Psoas muscle (tissue), 7 donors: ENCODE measurements at regions not wholly inside any gene's neighbourhood (a gene's known extent, or its start where the extent isn't known, plus 50 kb on each side); places are given as distances from the start of the nearest gene placed in this dataset.
A peak's percentile ranks its signal among the peaks of the same experiment; 100 is the strongest.
"Not testable (repeated sequence)": the region's sequence is repeated elsewhere in the genome, so short reads cannot be mapped to it uniquely, and the experiment has no call there.

Experiments used
- ATAC-seq, 4 donors: fragments of 200-7000 bp; cut with Tn5 transposase; one replicate each; pipeline ENCODE4 v1.9.1; 2020; ENCODE audit warnings: moderate library complexity in 3 of 4, mild to moderate bottlenecking in 2 of 4
- DNase-seq, 2 donors: peaks; one replicate each; pipeline ENCODE4 v3.0.0-alpha.2; 2020
- H3K27ac ChIP-seq: fragments of 200-600 bp; one replicate; pipeline ENCODE4 v1.8.0; 2022
- H3K27me3 ChIP-seq, 3 donors: fragments of 200-600 bp in 1 of 3; one replicate each; pipeline versions ENCODE4 v1.6.1 to v1.8.0; 2013 to 2022; ENCODE audit warnings: low read length in 2 of 3, mild to moderate bottlenecking in 2 of 3, moderate library complexity in 1 of 3; ENCODE audit not compliant: insufficient read depth in 3 of 3
- H3K36me3 ChIP-seq, 2 donors: fragments of 200-600 bp in 1 of 2; one replicate each; pipeline versions ENCODE4 v1.6.1 to v1.8.0; 2013 to 2022; ENCODE audit warnings: low read depth in 1 of 2, mild to moderate bottlenecking in 1 of 2, moderate library complexity in 1 of 2; ENCODE audit not compliant: insufficient read depth in 1 of 2
- H3K4me1 ChIP-seq: fragments of 200-600 bp; one replicate; pipeline ENCODE4 v1.8.0; 2022
- H3K4me3 ChIP-seq: fragments of 200-600 bp; one replicate; pipeline ENCODE4 v1.8.0; 2022; ENCODE audit warnings: mild to moderate bottlenecking
- H3K9me3 ChIP-seq: fragments of 200-600 bp; one replicate; pipeline ENCODE4 v1.8.0; 2022
- CTCF ChIP-seq: fragments of 200-600 bp; IDR thresholded peaks from one replicate; pipeline ENCODE4 v1.8.0; 2022; ENCODE audit warnings: antibody characterized with exemption
- WGBS, 3 donors: extraction: QIAGEN DNeasy Blood & Tissue Kit; methylation state at CpG; one replicate each; pipeline versions ENCODE4 v1.1.6 to v1.1.7; 2013; 5-methylcytosine and 5-hydroxymethylcytosine counted together
- intact Hi-C, 2 donors: fragments of 100-400 bp; cut with DNase I; formaldehyde crosslinking; loops; one replicate each; pipeline versions ENCODE4 v1.11.0 to v1.14.2; 2022
- donor health status: healthy with polysubstance abuse.
- donor health status: DM: no; HTN: no; CAD: no; lungs with moderate emphysema.
- donor health status: Bipolar disorder and iron deficiency.
- donor health status: healthy.
- donor health status: DM: yes; HTN: yes; CAD: no.
- donor health status: DM: no; HTN: no; CAD: no.
- donor health status: DM: yes; HTN: yes; CAD: no.

- no peaks in the 10 kb centered on the region for H3K4me1 ChIP-seq
- H3K27me3 ChIP-seq, result no peaks in the 10 kb centered on the region
- H3K27ac ChIP-seq, result no peak overlapping the region
- WGBS, 3 donors, result 47 to 56% (median 52%) methylated on average over 11 of the region's 11 CpGs
- H3K9me3 ChIP-seq, result no peaks in the 10 kb centered on the region
- intact Hi-C loops, result no loop called here
- TF ChIP-seq CTCF, result no peak
- ATAC-seq (no peak), DNase-seq (no peak)
- no peak overlapping the region for H3K4me3 ChIP-seq
- H3K36me3 ChIP-seq, result no peaks in the 10 kb centered on the region
These were observed 75.0 kb upstream of the JCAD start for GRCh38 chr10:30134171-30134945.

- no peaks in the 10 kb centered on the region for H3K4me1 ChIP-seq
- no peaks in the 10 kb centered on the region for H3K27me3 ChIP-seq
- TF ChIP-seq CTCF, result no peak
- H3K9me3 ChIP-seq, result no peaks in the 10 kb centered on the region
- no peaks in the 10 kb centered on the region for H3K36me3 ChIP-seq
- intact Hi-C loops, result no loop called here
- no peak overlapping the region for H3K27ac ChIP-seq
- DNase-seq (no peak), ATAC-seq (no peak)
- H3K4me3 ChIP-seq, result no peak overlapping the region
- 89 to 93% (median 92%) methylated on average over 1 of the region's 1 CpG for WGBS, 3 donors
These were observed 73.8 kb upstream of the JCAD start for GRCh38 chr10:30133198-30133597.

- ATAC-seq, result not testable (repeated sequence)
- 95 to 97% (median 96%) methylated on average over 13 of the region's 13 CpGs for WGBS, 3 donors
These were observed 72.0 kb upstream of the JCAD start for GRCh38 chr10:30131369-30131768.

GRCh38 chr10:30129326-30129725 lies 69.9 kb upstream of the JCAD start:
- 92 to 96% (median 93%) methylated on average over 7 to 8 of the region's 8 CpGs for WGBS, 3 donors
- H3K27ac ChIP-seq, H3K27me3 ChIP-seq, H3K4me3 ChIP-seq, H3K36me3 ChIP-seq, DNase-seq, H3K4me1 ChIP-seq, intact Hi-C loops, H3K9me3 ChIP-seq, ATAC-seq: not testable (repeated sequence)

More at GRCh38 chr10:30131369-30131768, 72.0 kb upstream of the JCAD start:
- H3K9me3 ChIP-seq, H3K4me3 ChIP-seq, H3K27me3 ChIP-seq, DNase-seq, intact Hi-C loops, H3K27ac ChIP-seq, H3K36me3 ChIP-seq, H3K4me1 ChIP-seq: not testable (repeated sequence)

GRCh38 chr10:30127120-30127541 lies 67.7 kb upstream of the JCAD start:
- intact Hi-C loops, result no loop called here
- ATAC-seq (peak in 2 of 4 donors; percentile 26 to 47), DNase-seq (peak in 1 of 2 donors; percentile 19)
- TF ChIP-seq CTCF, result no peak
- no peak overlapping the region for H3K27ac ChIP-seq
- no peaks in the 10 kb centered on the region for H3K9me3 ChIP-seq
- WGBS, 3 donors, result 32 to 46% (median 36%) methylated on average over 10 of the region's 10 CpGs
- H3K27me3 ChIP-seq, result no peaks in the 10 kb centered on the region
- no peaks in the 10 kb centered on the region for H3K36me3 ChIP-seq
- no peak overlapping the region for H3K4me3 ChIP-seq
- H3K4me1 ChIP-seq, result no peaks in the 10 kb centered on the region
